HepG2 (cell line): ENCODE measurements at regions not wholly inside any gene's neighbourhood (a gene's known extent, or its start where the extent isn't known, plus 50 kb on each side); places are given as distances from the start of the nearest gene placed in this dataset.
"Not testable (repeated sequence)": the region's sequence is repeated elsewhere in the genome, so short reads cannot be mapped to it uniquely, and the experiment has no call there.

Experiments
- ELF4 ChIP-seq: sonication (generic); formaldehyde crosslinking; IDR thresholded peaks from 2 replicates; pipeline ENCODE4 v1.5.0; 2020; ENCODE audit warnings: missing genetic modification reagents, mild to moderate bottlenecking, moderate library complexity, borderline replicate concordance
- HNRNPUL1 ChIP-seq: fragments of 200-400 bp; formaldehyde crosslinking; IDR thresholded peaks from 2 replicates; pipeline ENCODE4 v1.6.1; 2017; ENCODE audit warnings: low read depth, mild to moderate bottlenecking, low read length, moderate library complexity
- HOXA3 ChIP-seq: sonication (generic); formaldehyde crosslinking; IDR thresholded peaks from 2 replicates; pipeline ENCODE4 v1.5.0; 2020; ENCODE audit warnings: missing genetic modification reagents
- RAD21 ChIP-seq: fragments of 450-650 bp; formaldehyde crosslinking; IDR thresholded peaks from 2 replicates; pipeline ENCODE4 v1.5.0; 2020; ENCODE audit warnings: mild to moderate bottlenecking
- ZBTB38 ChIP-seq: sonication (generic); formaldehyde crosslinking; IDR thresholded peaks from 2 replicates; pipeline ENCODE4 v1.5.1; 2020; ENCODE audit warnings: mild to moderate bottlenecking, missing genetic modification reagents
- ZMYM3 ChIP-seq: sonication (generic); formaldehyde crosslinking; IDR thresholded peaks from 2 replicates; pipeline ENCODE4 v1.5.1; 2020; ENCODE audit warnings: mild to moderate bottlenecking, missing genetic modification reagents
- ZNF562 ChIP-seq: sonication (generic); formaldehyde crosslinking; IDR thresholded peaks from 2 replicates; pipeline ENCODE4 v1.8.0; 2022; ENCODE audit warnings: missing genetic modification reagents, borderline replicate concordance
- TF ChIP-seq, protein P1 (sequence below): sonication (generic); formaldehyde crosslinking; IDR thresholded peaks from 2 replicates; pipeline ENCODE4 v1.5.0; 2020; ENCODE audit warnings: mild to moderate bottlenecking, missing genetic modification reagents, moderate library complexity
- TF ChIP-seq, protein P2 (sequence below): sonication (generic); formaldehyde crosslinking; IDR thresholded peaks from 2 replicates; pipeline ENCODE4 v1.4.0; 2020; ENCODE audit warnings: mild to moderate bottlenecking, missing genetic modification reagents
- TF ChIP-seq, protein P3 (sequence below): IDR thresholded peaks from 2 replicates; pipeline ENCODE4 v1.6.1; 2016; ENCODE audit warnings: low read depth, borderline replicate concordance
- TF ChIP-seq, protein P4 (sequence below): IDR thresholded peaks from 2 replicates; pipeline ENCODE4 v1.6.1; 2016; ENCODE audit warnings: missing genetic modification reagents, missing compliant biosample characterization
- TF ChIP-seq, protein P5 (sequence below): fragments of 450-650 bp; IDR thresholded peaks from 2 replicates; pipeline ENCODE4 v1.6.1; 2017; ENCODE audit warnings: mild to moderate bottlenecking
- TF ChIP-seq, protein P6 (sequence below): sonication (generic); IDR thresholded peaks from 2 replicates; pipeline ENCODE4 v1.6.1; 2016; ENCODE audit warnings: low read depth, borderline replicate concordance

DNA sequence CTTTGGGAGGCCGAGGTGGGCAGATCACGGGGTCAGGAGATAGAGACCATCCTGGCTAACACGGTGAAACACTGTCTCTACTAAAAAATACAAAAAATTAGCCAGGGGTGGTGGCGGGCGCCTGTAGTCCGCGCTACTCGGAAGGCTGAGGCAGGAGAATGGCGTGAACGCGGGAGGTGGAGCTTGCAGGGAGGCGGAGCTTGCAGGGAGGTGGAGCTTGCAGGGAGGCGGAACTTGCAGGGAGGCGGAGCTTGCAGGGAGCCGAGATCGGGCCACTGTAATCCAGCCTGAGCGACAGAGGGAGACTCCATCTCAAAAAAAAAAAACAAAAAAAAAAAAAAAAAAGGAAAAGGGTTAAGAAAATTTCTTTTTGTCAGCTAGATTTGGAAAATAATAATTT lies 842.8 kb upstream of the COBL start:
- TF ChIP-seq, protein P1, sequence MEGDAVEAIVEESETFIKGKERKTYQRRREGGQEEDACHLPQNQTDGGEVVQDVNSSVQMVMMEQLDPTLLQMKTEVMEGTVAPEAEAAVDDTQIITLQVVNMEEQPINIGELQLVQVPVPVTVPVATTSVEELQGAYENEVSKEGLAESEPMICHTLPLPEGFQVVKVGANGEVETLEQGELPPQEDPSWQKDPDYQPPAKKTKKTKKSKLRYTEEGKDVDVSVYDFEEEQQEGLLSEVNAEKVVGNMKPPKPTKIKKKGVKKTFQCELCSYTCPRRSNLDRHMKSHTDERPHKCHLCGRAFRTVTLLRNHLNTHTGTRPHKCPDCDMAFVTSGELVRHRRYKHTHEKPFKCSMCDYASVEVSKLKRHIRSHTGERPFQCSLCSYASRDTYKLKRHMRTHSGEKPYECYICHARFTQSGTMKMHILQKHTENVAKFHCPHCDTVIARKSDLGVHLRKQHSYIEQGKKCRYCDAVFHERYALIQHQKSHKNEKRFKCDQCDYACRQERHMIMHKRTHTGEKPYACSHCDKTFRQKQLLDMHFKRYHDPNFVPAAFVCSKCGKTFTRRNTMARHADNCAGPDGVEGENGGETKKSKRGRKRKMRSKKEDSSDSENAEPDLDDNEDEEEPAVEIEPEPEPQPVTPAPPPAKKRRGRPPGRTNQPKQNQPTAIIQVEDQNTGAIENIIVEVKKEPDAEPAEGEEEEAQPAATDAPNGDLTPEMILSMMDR (CRISPR knock-in tag), result not testable (repeated sequence)
- TF ChIP-seq, protein P2, sequence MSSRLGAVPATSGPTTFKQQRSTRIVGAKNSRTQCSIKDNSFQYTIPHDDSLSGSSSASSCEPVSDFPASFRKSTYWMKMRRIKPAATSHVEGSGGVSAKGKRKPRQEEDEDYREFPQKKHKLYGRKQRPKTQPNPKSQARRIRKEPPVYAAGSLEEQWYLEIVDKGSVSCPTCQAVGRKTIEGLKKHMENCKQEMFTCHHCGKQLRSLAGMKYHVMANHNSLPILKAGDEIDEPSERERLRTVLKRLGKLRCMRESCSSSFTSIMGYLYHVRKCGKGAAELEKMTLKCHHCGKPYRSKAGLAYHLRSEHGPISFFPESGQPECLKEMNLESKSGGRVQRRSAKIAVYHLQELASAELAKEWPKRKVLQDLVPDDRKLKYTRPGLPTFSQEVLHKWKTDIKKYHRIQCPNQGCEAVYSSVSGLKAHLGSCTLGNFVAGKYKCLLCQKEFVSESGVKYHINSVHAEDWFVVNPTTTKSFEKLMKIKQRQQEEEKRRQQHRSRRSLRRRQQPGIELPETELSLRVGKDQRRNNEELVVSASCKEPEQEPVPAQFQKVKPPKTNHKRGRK (CRISPR knock-in tag), result not testable (repeated sequence)
- TF ChIP-seq ZBTB38 (CRISPR knock-in tag); ZMYM3 (CRISPR knock-in tag); HOXA3 (CRISPR knock-in tag); ZNF562; HNRNPUL1; RAD21; ELF4 (CRISPR knock-in tag): not testable (repeated sequence)
- TF ChIP-seq, protein P3, sequence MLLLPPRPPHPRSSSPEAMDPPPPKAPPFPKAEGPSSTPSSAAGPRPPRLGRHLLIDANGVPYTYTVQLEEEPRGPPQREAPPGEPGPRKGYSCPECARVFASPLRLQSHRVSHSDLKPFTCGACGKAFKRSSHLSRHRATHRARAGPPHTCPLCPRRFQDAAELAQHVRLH (CRISPR knock-in tag), result not testable (repeated sequence)
- TF ChIP-seq, protein P4, sequence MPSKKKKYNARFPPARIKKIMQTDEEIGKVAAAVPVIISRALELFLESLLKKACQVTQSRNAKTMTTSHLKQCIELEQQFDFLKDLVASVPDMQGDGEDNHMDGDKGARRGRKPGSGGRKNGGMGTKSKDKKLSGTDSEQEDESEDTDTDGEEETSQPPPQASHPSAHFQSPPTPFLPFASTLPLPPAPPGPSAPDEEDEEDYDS (CRISPR knock-in tag), result not testable (repeated sequence)
- TF ChIP-seq, protein P5, sequence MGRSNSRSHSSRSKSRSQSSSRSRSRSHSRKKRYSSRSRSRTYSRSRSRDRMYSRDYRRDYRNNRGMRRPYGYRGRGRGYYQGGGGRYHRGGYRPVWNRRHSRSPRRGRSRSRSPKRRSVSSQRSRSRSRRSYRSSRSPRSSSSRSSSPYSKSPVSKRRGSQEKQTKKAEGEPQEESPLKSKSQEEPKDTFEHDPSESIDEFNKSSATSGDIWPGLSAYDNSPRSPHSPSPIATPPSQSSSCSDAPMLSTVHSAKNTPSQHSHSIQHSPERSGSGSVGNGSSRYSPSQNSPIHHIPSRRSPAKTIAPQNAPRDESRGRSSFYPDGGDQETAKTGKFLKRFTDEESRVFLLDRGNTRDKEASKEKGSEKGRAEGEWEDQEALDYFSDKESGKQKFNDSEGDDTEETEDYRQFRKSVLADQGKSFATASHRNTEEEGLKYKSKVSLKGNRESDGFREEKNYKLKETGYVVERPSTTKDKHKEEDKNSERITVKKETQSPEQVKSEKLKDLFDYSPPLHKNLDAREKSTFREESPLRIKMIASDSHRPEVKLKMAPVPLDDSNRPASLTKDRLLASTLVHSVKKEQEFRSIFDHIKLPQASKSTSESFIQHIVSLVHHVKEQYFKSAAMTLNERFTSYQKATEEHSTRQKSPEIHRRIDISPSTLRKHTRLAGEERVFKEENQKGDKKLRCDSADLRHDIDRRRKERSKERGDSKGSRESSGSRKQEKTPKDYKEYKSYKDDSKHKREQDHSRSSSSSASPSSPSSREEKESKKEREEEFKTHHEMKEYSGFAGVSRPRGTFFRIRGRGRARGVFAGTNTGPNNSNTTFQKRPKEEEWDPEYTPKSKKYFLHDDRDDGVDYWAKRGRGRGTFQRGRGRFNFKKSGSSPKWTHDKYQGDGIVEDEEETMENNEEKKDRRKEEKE, result not testable (repeated sequence)
- TF ChIP-seq, protein P6, sequence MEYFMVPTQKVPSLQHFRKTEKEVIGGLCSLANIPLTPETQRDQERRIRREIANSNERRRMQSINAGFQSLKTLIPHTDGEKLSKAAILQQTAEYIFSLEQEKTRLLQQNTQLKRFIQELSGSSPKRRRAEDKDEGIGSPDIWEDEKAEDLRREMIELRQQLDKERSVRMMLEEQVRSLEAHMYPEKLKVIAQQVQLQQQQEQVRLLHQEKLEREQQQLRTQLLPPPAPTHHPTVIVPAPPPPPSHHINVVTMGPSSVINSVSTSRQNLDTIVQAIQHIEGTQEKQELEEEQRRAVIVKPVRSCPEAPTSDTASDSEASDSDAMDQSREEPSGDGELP, result not testable (repeated sequence)
